ENCODE measurements at regions not wholly inside any gene's neighbourhood (a gene's known extent, or its start where the extent isn't known, plus 50 kb on each side); places are given as distances from the start of the nearest gene placed in this dataset.

DNA sequence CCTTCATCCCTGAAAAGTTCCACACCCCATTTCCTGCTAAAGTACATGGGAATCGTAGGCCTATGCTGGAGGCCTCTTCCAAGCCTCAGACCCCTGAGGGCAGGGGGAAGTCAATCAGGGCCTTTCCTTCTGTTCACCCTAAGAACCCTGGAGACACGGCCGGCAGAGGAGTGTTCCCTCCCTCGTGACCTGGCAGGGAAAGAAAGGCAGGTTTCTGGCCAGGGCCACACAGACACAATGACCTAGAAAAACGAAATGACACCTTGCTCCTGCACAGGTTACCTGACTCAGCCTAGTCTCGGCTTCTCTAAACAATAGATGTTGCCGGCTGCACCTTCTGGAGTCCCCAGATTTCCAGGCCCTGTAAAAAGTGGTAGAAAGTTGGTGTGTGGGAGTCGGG is 60.6 kb upstream of the CADM1 start:
- POLR2A ChIA-PET: no interaction called here
- CTCF ChIA-PET: no interaction called here

DNA sequence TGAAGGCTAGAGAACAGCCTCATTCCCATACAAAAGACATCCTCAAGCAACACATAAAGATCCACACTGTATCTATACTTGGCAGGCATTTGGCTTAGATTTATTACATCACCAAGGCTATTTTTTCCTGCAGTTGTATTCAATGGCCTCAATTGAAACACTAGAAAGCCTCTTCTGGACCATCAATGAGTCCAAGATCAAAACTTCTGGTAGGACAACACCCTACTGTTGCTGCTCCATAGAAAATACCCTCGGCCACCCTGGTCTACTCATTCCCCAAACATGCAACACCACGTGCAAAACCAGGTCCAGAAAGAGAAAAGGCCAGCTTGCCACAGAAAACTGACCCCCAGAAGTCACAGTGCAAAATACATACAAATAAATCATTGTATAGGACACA is 56.9 kb upstream of the CADM1 start:
- CTCF ChIA-PET: no interaction called here
- POLR2A ChIA-PET: no interaction called here

DNA sequence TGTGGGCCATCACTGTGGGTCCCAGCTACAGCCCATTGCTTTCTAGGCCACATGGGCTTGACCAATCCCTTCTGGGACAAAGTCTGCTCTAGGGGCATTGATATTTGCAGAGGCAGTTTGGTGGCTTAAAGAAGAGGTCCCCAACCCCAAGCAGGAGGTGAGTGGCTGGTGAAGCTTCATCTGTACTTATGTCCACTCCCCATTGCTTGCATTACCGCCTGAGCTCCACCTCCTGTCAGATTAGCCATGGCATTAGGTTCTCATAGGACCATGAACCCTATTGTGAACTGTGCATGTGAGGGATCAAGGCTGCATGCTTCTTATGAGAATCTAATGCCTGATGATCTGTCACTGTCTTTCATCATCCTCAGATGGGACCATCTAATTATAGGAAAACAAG is 54.4 kb upstream of the CADM1 start:
- POLR2A ChIA-PET: no interaction called here
- CTCF ChIA-PET: no interaction called here

DNA sequence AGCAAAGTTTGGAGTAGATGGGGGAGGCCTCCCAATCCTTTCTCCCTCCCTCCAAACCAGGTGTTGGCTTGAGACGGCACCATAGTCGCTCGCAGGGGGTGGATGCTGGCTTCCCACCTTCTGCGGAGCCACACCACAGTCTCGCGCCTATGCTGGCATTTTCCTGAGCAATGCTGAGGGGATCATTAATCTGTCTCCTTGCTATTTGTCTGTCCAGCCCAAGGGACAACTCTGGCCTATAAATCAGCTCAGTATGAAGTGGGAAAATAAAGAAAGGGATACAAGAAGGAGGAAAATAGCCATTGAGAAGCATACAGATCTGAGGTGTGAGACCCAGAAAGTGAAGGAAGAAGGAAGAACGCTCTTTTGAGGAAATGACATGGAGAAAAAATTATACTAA is 53.5 kb upstream of the CADM1 start:
- POLR2A ChIA-PET: no interaction called here
- CTCF ChIA-PET: no interaction called here

DNA sequence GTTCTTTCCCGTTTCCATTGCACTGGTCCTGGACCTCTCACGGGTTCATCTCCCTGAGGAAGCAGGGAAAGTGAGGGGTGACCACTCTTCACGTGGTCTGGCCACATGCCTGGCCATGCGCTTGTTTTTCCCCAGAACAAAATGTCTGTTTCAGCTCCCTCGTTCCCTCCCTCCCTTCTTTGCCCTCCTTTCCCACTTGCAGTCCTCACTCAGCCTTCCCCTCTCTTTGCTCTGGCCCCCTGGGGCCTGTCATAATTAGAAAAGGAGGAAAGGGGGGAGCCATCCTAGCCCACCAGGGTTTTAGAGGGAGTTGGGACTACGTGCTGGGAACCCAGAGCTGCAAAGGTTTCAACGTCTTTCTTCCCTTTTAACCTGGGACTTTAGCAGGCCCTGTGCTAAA is 52.8 kb upstream of the CADM1 start:
- ChIA-PET CTCF (no interaction called here), POLR2A (no interaction called here)

DNA sequence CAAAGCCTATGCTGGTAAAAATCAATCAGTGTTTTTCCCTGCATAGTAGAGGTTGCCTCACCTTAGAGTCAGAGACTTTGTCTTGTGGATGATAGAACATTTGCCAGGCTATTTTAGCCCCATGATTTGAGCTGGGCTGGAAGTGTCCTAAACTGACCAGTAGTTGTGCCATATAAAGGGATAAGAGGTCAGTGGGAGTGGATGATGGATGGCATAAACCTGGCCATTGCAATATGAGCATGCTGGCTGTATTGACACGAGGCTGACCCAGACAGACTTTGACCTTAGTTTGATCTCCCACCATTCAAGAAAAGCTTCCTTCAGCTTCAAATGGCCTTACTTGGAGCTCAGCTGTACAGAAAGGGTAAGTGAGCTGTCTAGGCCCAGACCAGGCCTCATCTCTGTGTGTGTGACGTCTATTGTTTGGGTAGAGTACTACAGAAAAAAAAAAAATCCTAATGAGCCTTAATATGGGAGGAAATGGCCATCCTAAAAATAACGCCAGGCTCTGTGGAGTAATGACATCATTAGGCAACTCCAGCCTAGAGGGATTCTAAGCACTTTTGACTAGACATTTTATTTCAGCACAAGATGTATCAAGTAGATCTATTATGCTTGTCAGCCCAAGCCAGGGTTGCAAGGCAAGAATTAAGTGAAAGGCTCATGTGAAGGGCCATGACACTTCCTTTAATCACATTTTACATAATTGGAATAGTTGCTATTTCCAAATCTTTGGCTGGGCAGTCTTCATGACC is 51.3 kb upstream of the CADM1 start:
- POLR2A ChIA-PET: no interaction called here
- CTCF ChIA-PET: no interaction called here
